GM10248 (cell line): ENCODE measurements at regions not wholly inside any gene's neighbourhood (a gene's known extent, or its start where the extent isn't known, plus 50 kb on each side); places are given as distances from the start of the nearest gene placed in this dataset.
"Not testable (repeated sequence)": the region's sequence is repeated elsewhere in the genome, so short reads cannot be mapped to it uniquely, and the experiment has no call there.

Experiments
- CTCF ChIA-PET: fragments of 300-600 bp; sonication (Branson Sonifier 250); formaldehyde crosslinking; extraction: SDS; loops from one replicate; lab custom pipeline; 2021; ENCODE audit warnings: antibody characterized with exemption; lab: Yijun Ruan, JAX
- POLR2A ChIA-PET: fragments of 350-650 bp; sonication (Branson Sonifier 250); formaldehyde crosslinking; extraction: SDS; loops from one replicate; lab custom pipeline; 2020; ENCODE audit warnings: antibody characterized with exemption; lab: Yijun Ruan, JAX
- DNase-seq: peaks from one replicate; pipeline ENCODE4 v3.0.0; 2012; ENCODE audit errors: extremely low spot score
- CTCF ChIP-seq: IDR thresholded peaks from 2 replicates; pipeline ENCODE4 v1.5.1; 2012; ENCODE audit warnings: mild to moderate bottlenecking, low read depth; ENCODE audit errors: extremely low read depth, missing control alignments, control extremely low read depth

- ChIA-PET CTCF (no interaction called here), POLR2A (no interaction called here)
- DNase-seq: no peak
- no peak for TF ChIP-seq CTCF
Measured at GRCh38 chr5:82952326-82952725, 124.9 kb downstream of the TMEM167A start.

- POLR2A ChIA-PET, DNase-seq: not testable (repeated sequence)
- CTCF ChIA-PET: interaction anchor here (1.2 kb wide), 1 partner anchor 11 kb away, joined by 3 read pairs; no protein-coding TSS in a partner anchor
Measured at GRCh38 chr5:82944267-82944666, 132.9 kb downstream of the TMEM167A start.

GRCh38 chr5:82942083-82942881 lies 134.9 kb downstream of the TMEM167A start:
- CTCF ChIA-PET: interaction anchor here (0.8 kb wide), 1 partner anchor 34 kb away, joined by 3 read pairs; no protein-coding TSS in a partner anchor
- TF ChIP-seq CTCF: no peak
- no peak for DNase-seq
- POLR2A ChIA-PET: no interaction called here

- ChIA-PET CTCF (interaction anchor here (0.7 to 1.5 kb wide), 3 partner anchors 9 to 26 kb away, joined by 3 read pairs; no protein-coding TSS in a partner anchor), POLR2A (no interaction called here)
- TF ChIP-seq CTCF: no peak
- no peak for DNase-seq
Measured at GRCh38 chr5:82938901-82939725, 138.1 kb downstream of the TMEM167A start.

- POLR2A ChIA-PET, DNase-seq, CTCF ChIA-PET: not testable (repeated sequence)
Measured at GRCh38 chr5:82932473-82933220, 144.5 kb downstream of the TMEM167A start.

- ChIA-PET CTCF (no interaction called here), POLR2A (no interaction called here)
- DNase-seq: no peak
Measured at GRCh38 chr5:82931110-82931509, 146.1 kb downstream of the TMEM167A start.

More at GRCh38 chr5:82931110-82931509, 146.1 kb downstream of the TMEM167A start:
- no peak for TF ChIP-seq CTCF
